COR-L47 (cell line): ENCODE measurements at regions not wholly inside any gene's neighbourhood (a gene's known extent, or its start where the extent isn't known, plus 50 kb on each side); places are given as distances from the start of the nearest gene placed in this dataset.
A peak's percentile ranks its signal among the peaks of the same experiment; 100 is the strongest.
"Not testable (repeated sequence)": the region's sequence is repeated elsewhere in the genome, so short reads cannot be mapped to it uniquely, and the experiment has no call there.

Experiments used
- DNase-seq: peaks from one replicate; lab custom pipeline; 2025; lab: John Stamatoyannopoulos, UW

DNA sequence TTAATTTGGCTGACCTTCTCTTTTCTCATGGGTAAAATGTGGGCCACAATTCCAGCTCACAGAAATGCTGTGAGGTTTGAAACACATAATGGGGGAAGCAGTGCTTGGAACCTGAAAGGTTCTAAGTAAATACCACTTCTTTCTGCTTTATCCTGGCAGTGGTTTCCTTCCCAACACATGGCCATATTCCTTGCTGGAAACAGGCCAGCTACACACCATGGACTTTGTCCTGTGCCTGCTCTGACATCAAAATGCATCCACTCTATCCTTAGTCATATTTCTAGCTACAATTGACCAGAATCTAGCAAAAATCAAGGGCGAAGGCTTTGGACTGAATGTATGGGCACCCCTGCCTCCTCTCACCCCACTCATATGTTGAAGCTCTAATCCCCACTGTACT, 93.1 kb upstream of the TRPC7 start:
- DNase-seq = no peak

GRCh38 chr5:136457390-136458013, 92.2 kb upstream of the TRPC7 start:
- DNase-seq = peak; percentile 39

DNA sequence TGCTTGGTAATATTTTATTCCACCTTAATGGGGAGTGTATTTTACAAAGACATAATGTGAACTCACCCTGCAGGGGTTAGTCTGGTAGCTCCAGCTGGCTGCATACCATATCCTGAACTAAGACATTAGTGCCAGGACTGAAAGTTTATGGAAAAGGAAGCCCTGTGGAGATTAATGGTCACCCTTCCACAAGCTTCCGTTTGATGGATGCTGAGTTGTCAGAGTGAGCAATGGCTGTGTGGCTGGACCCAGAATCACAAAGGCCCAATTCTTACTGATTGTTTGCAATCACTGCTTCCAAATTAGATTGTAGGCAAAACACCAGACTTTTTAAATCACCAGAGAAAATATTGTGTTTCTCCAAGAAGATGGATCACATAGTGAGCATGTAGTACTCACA, 90.1 kb upstream of the TRPC7 start:
- no peak for DNase-seq

GRCh38 chr5:136453986-136454758, 88.8 kb upstream of the TRPC7 start:
- DNase-seq = no peak

GRCh38 chr5:136453199-136453598, 87.9 kb upstream of the TRPC7 start:
- no peak for DNase-seq

GRCh38 chr5:136447576-136447975, 82.2 kb upstream of the TRPC7 start:
- DNase-seq = not testable (repeated sequence)

- no peak for DNase-seq
Observed at GRCh38 chr5:136446565-136446964, 81.2 kb upstream of the TRPC7 start.

- not testable (repeated sequence) for DNase-seq
Observed at GRCh38 chr5:136444099-136444498, 78.8 kb upstream of the TRPC7 start.

DNA sequence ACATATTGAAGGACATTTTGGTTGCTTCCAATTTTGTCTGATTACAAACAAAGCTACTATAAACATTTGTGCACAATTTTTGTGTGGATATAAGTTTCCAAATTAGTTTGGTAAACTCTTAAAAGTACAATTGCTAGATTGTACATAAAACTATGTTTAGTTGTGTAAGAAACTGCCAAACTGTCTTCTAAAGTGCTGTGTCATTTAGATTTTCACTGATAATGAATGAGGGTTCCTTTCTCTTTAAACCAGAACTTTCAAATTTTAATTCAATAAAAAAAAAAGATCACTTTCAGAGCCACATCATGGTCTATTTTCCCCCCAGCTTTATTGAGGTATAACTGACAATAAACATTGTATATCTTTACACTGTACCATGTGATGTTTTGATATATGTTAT, 74.0 kb upstream of the TRPC7 start:
- DNase-seq = no peak

DNA sequence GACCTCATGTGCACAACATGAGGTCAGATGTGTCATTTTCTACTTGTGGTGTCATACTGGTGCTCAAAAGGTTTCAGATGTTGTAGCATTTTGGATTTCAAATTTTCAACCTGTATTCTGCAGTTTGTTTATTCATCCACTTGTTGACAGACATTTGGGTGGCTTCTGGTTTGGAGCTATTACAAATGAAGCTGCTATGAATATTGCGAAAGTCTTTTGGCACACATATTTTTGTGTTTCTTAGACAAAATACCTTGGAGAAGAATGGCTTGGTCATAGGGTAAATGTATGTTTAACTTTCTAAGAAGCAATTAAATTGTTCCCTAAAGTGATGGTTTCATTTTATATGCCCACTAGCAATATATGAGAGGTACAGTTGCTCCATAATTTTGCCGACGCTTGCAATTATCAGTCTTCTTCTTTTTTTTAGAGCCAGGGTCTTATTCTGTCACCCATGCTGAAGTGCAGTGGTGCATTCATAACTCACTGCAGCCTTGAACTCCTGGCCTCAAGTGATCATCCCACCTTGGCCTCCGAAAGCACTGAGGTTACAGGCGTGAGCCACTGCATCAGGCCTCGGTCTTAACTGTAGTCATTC, 70.7 kb upstream of the TRPC7 start:
- DNase-seq = no peak

- no peak for DNase-seq
Observed at GRCh38 chr5:136434795-136435194, 69.5 kb upstream of the TRPC7 start.

DNA sequence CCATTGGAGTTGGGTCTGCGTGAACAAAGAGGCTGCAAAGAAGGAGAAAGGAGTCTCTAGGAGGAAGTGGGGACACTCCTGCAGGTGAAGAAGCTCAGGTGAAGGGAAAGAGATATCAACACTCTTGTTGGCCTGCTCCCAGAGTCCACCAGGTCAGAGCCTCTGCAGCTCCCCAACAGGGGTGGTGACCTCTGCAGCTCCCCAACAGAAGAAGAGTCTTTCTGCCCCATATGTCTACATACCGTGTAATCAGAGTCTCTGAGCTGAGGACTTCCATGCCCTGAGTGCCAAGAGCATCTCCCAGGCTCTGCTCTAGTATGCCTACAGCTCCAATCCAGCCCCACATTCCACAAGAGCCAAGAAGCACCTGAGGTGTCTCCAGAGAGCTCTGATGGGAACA, 67.4 kb upstream of the TRPC7 start:
- no peak for DNase-seq

- no peak for DNase-seq
Observed at GRCh38 chr5:136430081-136430480, 64.7 kb upstream of the TRPC7 start.

DNA sequence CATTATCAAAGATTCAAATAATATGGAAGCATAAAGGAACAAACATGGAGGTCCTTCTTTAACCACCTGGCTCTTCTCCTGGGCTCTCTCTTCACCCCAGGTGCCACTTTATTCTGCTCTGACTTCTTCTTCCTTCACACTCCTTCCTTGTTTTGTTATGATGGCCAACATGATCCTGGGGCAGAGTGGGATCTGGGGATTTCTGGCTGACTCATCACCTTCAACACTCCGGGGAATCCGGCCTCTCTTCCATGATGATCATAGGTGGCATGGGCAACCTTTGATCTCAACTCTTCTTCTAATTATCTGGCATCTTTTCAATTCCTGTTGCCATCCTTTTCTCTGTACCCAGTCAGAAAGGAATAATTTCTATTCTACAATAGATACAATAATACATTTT, 62.1 kb upstream of the TRPC7 start:
- DNase-seq = no peak

GRCh38 chr5:136425921-136426320, 60.6 kb upstream of the TRPC7 start:
- no peak for DNase-seq

DNA sequence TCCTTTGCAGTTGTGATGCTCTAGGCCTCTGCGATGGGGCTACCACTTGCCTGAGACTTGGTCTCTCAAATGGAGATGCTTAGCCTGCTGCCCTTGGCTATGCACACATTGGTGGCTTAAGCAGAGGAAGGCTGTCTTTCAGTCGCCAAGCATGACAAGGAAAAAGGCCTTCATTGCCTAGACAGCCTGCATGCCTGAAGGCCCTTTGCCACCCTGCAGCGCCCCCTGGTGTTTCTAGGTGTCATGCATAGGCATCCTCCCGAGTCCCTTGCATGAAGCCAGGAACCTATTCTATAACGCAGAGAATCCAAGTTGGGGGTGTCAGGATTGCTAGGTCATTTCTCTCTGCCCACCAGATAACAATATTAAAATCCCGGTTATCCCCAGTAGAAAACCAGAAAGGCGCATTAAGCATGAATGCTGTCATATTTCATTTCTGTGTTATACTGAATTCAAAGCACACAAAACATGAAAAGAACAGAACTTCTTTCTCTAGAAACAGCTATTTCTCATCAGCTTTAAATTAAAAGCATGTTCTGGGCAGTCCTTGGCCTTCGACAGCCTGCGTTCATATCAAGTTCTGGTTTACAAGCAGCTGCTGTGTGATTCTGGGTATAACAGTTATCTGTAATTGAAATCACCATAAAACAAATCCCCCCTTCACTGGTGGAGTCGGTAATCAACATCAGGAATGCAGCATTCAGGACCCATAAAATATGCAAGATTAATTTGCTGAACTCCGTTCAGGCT, 59.7 kb upstream of the TRPC7 start:
- peak; percentile 59 for DNase-seq

DNA sequence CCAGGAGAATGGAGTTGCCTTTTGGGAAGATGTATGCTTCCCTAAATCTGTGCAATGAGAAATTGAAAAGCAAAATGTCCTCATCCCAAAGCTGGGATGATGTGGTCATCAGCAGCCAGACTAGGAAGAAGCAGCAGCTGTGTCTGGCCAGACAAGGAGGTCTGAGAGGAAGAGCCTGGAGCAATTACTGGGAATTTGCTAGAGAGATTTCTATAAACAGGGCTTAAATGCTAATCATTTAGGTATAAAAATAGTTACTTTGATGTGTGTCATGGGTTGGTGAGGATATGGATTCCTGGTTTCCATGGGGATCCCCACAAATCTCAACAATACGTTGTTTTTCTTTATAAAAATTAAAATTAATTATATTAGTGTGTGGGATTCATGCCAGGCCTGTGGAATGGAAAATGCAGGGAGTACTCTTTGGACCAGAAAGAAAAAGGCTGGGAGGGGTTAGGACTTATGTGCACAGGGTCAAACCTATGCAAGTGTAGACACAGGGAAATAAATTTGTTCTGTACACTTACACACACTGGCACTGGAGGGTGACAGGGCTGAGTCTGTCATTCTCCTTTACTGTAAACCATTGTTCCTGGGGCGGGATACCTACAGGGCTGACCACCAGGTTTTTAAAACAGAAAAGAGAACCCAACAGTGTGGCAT, 58.7 kb upstream of the TRPC7 start:
- no peak for DNase-seq

- peak; percentile 76 for DNase-seq
Observed at GRCh38 chr5:136420168-136420898, 55.0 kb upstream of the TRPC7 start.

DNA sequence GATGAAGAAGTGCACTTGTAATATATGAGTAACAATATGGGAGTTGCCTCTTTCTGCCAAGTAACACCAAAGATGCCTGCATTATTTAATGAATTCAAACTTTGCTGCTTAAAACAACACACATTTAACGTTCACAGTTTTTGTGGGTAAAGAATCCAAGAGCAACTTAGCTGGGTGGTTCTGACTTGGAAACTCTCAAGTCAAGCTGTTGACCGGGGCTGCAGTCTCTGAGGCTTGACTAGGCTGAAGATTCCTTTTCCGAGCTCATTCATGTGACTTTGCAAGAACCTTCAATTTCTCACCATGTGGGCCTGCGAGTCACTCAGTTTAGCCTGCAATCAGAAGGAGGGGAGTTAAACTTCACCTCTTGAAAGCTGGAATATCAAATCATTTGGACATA, 53.0 kb upstream of the TRPC7 start:
- DNase-seq = no peak
